H1 (cell line): ENCODE measurements at regions not wholly inside any gene's neighbourhood (a gene's known extent, or its start where the extent isn't known, plus 50 kb on each side); places are given as distances from the start of the nearest gene placed in this dataset.

Experiments used
- CTCF ChIA-PET: fragments of 300-600 bp; sonication (Branson Sonifier 250); formaldehyde crosslinking; loops from one replicate; lab custom pipeline; 2021; ENCODE audit not compliant: partially characterized antibody; lab: Charles Lee
- POLR2A ChIA-PET: fragments of 300-600 bp; sonication (Branson Sonifier 250); formaldehyde crosslinking; loops from one replicate; lab custom pipeline; 2021; ENCODE audit warnings: inconsistent platforms; ENCODE audit not compliant: partially characterized antibody; lab: Charles Lee
- DNase-seq, 2 experiments: peaks; one replicate each; pipeline versions ENCODE4 v3.0.0 to v3.0.0-alpha.2; 2010 to 2022; ENCODE audit warnings: low spot score in 2 of 2, low read depth in 1 of 2, mixed read lengths in 1 of 2
- FAIRE-seq: peaks from 2 replicates; lab custom pipeline; 2011; peaks lifted over from hg19 to GRCh38; lab: Jason Lieb, UNC
- H2AFZ ChIP-seq: 2 replicates; pipeline ENCODE4 v1.8.1; 2012; ENCODE audit warnings: low read length, inconsistent platforms
- H2AK5ac ChIP-seq: 2 replicates; pipeline ENCODE4 v1.6.1; 2013; ENCODE audit warnings: low read depth, low read length
- H2BK120ac ChIP-seq: replicated peaks from 2 replicates; pipeline ENCODE3; 2013; ENCODE audit warnings: low read depth, low read length, inconsistent platforms
- H2BK12ac ChIP-seq: 2 replicates; pipeline ENCODE4 v1.6.1; 2013; ENCODE audit warnings: low read depth, low read length
- H2BK15ac ChIP-seq: 2 replicates; pipeline ENCODE4 v1.6.1; 2013; ENCODE audit warnings: low read length
- H2BK20ac ChIP-seq: 2 replicates; pipeline ENCODE4 v1.6.1; 2013; ENCODE audit warnings: low read length
- H2BK5ac ChIP-seq: 2 replicates; pipeline ENCODE4 v1.6.1; 2013; ENCODE audit warnings: low read depth, low read length
- H3K14ac ChIP-seq: 2 replicates; pipeline ENCODE4 v1.6.1; 2013; ENCODE audit warnings: inconsistent platforms; ENCODE audit not compliant: insufficient read length
- H3K18ac ChIP-seq: 2 replicates; pipeline ENCODE4 v1.6.1; 2013; ENCODE audit warnings: low read length; ENCODE audit errors: extremely low read depth
- H3K23ac ChIP-seq: 2 replicates; pipeline ENCODE4 v1.6.1; 2013; ENCODE audit warnings: inconsistent platforms; ENCODE audit not compliant: insufficient read length
- H3K23me2 ChIP-seq: 2 replicates; pipeline ENCODE4 v1.6.1; 2013; ENCODE audit warnings: low read depth, low read length
- H3K27ac ChIP-seq: 2 replicates; pipeline ENCODE4 v1.6.1; 2011; ENCODE audit warnings: low read depth, low read length, inconsistent platforms
- H3K27me3 ChIP-seq, 4 experiments: replicated peaks in 1 of 4; 1 replicate in 1 of 4; 2 replicates in 3 of 4; pipeline versions ENCODE4 v1.6.1 to v1.8.1; 2011 to 2013; ENCODE audit warnings: low read length in 3 of 4, mild to moderate bottlenecking in 3 of 4, inconsistent platforms in 2 of 4, mixed read lengths in 2 of 4, moderate library complexity in 1 of 4; ENCODE audit not compliant: control insufficient read depth in 3 of 4, insufficient read depth in 3 of 4; ENCODE audit errors: extremely low read depth in 1 of 4
- H3K36me3 ChIP-seq, 4 experiments: 2 replicates each; pipeline versions ENCODE4 v1.6.1 to v1.8.1; 2011 to 2013; ENCODE audit warnings: mild to moderate bottlenecking in 4 of 4, low read length in 3 of 4, moderate library complexity in 2 of 4, control low read depth in 1 of 4, inconsistent platforms in 1 of 4; ENCODE audit not compliant: insufficient read depth in 4 of 4, control insufficient read depth in 2 of 4
- H3K4ac ChIP-seq: replicated peaks from 2 replicates; pipeline ENCODE3; 2013; ENCODE audit warnings: low read length, low read depth, mixed read lengths, inconsistent platforms; ENCODE audit not compliant: insufficient read length
- H3K4me1 ChIP-seq, 4 experiments: replicated peaks in 1 of 4; 1 replicate in 1 of 4; 2 replicates in 3 of 4; pipeline versions ENCODE4 v1.6.1 to v1.8.1; 2011 to 2013; ENCODE audit warnings: low read length in 3 of 4, inconsistent platforms in 2 of 4, mixed read lengths in 1 of 4; ENCODE audit not compliant: insufficient read depth in 4 of 4, control insufficient read depth in 3 of 4
- H3K4me2 ChIP-seq, 2 experiments: 2 replicates each; pipeline versions ENCODE4 v1.6.1 to v1.8.1; 2011 to 2013; ENCODE audit warnings: low read depth in 2 of 2, low read length in 2 of 2, control low read depth in 1 of 2, inconsistent platforms in 1 of 2, mild to moderate bottlenecking in 1 of 2; ENCODE audit not compliant: insufficient read depth in 1 of 2
- H3K4me3 ChIP-seq, 4 experiments: fragments of 200-600, 300-600 bp in 1 of 4; sonication (generic), shearing (Covaris generic), sonication (Bioruptor Twin) in 1 of 4; 2 replicates each; pipeline versions ENCODE4 v1.5.1 to v1.8.1; 2011 to 2016; ENCODE audit warnings: low read length in 4 of 4, low read depth in 3 of 4, control low read depth in 2 of 4, inconsistent platforms in 2 of 4, mild to moderate bottlenecking in 2 of 4, mixed read lengths in 1 of 4, moderate library complexity in 1 of 4; ENCODE audit not compliant: insufficient read depth in 2 of 4; ENCODE audit errors: extremely low read depth in 1 of 4
- H3K56ac ChIP-seq: replicated peaks from 2 replicates; pipeline ENCODE3; 2013; ENCODE audit warnings: low read depth, mild to moderate bottlenecking, mixed read lengths, low read length, inconsistent platforms; ENCODE audit not compliant: insufficient read length
- H3K79me1 ChIP-seq: 2 replicates; pipeline ENCODE4 v1.6.1; 2013; ENCODE audit warnings: low read depth, low read length, control low read depth
- H3K79me2 ChIP-seq, 2 experiments: 2 replicates each; pipeline versions ENCODE4 v1.6.1 to v1.8.1; 2012 to 2013; ENCODE audit warnings: low read length in 2 of 2, mild to moderate bottlenecking in 2 of 2, inconsistent platforms in 1 of 2; ENCODE audit not compliant: insufficient read depth in 2 of 2, control insufficient read depth in 1 of 2
- H3K9ac ChIP-seq, 4 experiments: replicated peaks in 1 of 4; 1 replicate in 1 of 4; 2 replicates in 3 of 4; pipeline versions ENCODE4 v1.6.1 to v1.8.1; 2011 to 2013; ENCODE audit warnings: low read depth in 3 of 4, low read length in 3 of 4, control low read depth in 2 of 4, mild to moderate bottlenecking in 2 of 4, moderate library complexity in 2 of 4, inconsistent platforms in 1 of 4; ENCODE audit errors: extremely low read depth in 1 of 4
- H3K9me3 ChIP-seq, 2 experiments: 2 replicates each; pipeline versions ENCODE4 v1.6.1 to v1.8.1; 2012 to 2013; ENCODE audit warnings: mild to moderate bottlenecking in 2 of 2, moderate library complexity in 2 of 2, control low read depth in 1 of 2, inconsistent platforms in 1 of 2, low read depth in 1 of 2, low read length in 1 of 2, mixed read lengths in 1 of 2; ENCODE audit not compliant: insufficient read depth in 2 of 2
- H4K20me1 ChIP-seq, 2 experiments: replicated peaks in 1 of 2; 2 replicates each; pipeline versions ENCODE3 to v1.8.1; 2011 to 2013; ENCODE audit warnings: inconsistent platforms in 2 of 2, low read length in 2 of 2, mild to moderate bottlenecking in 1 of 2; ENCODE audit not compliant: insufficient read depth in 2 of 2, control insufficient read depth in 1 of 2
- H4K5ac ChIP-seq: 2 replicates; pipeline ENCODE4 v1.6.1; 2013; ENCODE audit warnings: low read length, low read depth, mixed read lengths, inconsistent platforms; ENCODE audit not compliant: insufficient read length
- H4K8ac ChIP-seq: 2 replicates; pipeline ENCODE4 v1.8.0; 2013; ENCODE audit warnings: mild to moderate bottlenecking, moderate library complexity, low read length, inconsistent platforms; ENCODE audit not compliant: insufficient read depth; ENCODE audit errors: extremely low read depth
- H4K91ac ChIP-seq: replicated peaks from 2 replicates; pipeline ENCODE3; 2013; ENCODE audit warnings: low read length, mixed read lengths, inconsistent platforms; ENCODE audit not compliant: insufficient read length
- CBX8 ChIP-seq: fragments of 300-800, 300-1000 bp; sonication (generic); IDR thresholded peaks from 2 replicates; pipeline ENCODE4 v1.7.1; 2016; ENCODE audit warnings: low read depth, low read length, borderline replicate concordance
- EGR1 ChIP-seq: IDR thresholded peaks from 2 replicates; pipeline ENCODE4 v1.6.1; 2011; ENCODE audit warnings: low read depth, low read length, borderline replicate concordance
- EZH2 ChIP-seq: fragments of 200-600 bp; sonication (generic); IDR thresholded peaks from 2 replicates; pipeline ENCODE4 v1.7.1; 2012; ENCODE audit warnings: low read depth, mild to moderate bottlenecking, moderate library complexity, low read length, inconsistent platforms; ENCODE audit not compliant: severe bottlenecking
- GABPA ChIP-seq: IDR thresholded peaks from 2 replicates; pipeline ENCODE4 v1.6.1; 2011; ENCODE audit warnings: mild to moderate bottlenecking, low read length, moderate library complexity, borderline replicate concordance; ENCODE audit not compliant: insufficient read depth
- HDAC2 ChIP-seq, 2 experiments: fragments of 300-600 bp in 1 of 2; sonication (generic) in 1 of 2; IDR thresholded peaks; 2 replicates each; pipeline ENCODE4 v1.6.1; 2011 to 2012; ENCODE audit warnings: low read depth in 2 of 2, low read length in 2 of 2, mild to moderate bottlenecking in 2 of 2, moderate library complexity in 2 of 2, borderline replicate concordance in 1 of 2, inconsistent platforms in 1 of 2
- MAFK ChIP-seq: IDR thresholded peaks from 2 replicates; pipeline ENCODE4 v1.6.1; 2012; ENCODE audit warnings: low read depth, mild to moderate bottlenecking, improper control_type of control experiment, low read length
- NANOG ChIP-seq: IDR thresholded peaks from 2 replicates; pipeline ENCODE4 v1.6.1; 2011; ENCODE audit warnings: low read length, low read depth, mild to moderate bottlenecking, inconsistent platforms; ENCODE audit not compliant: insufficient read depth, poor library complexity, severe bottlenecking
- NRF1 ChIP-seq: IDR thresholded peaks from 2 replicates; pipeline ENCODE4 v1.6.1; 2011; ENCODE audit warnings: mild to moderate bottlenecking, low read depth, low read length, improper control_type of control experiment
- POU5F1 ChIP-seq: IDR thresholded peaks from 2 replicates; pipeline ENCODE4 v1.6.1; 2011; ENCODE audit warnings: low read depth, mild to moderate bottlenecking, low read length, moderate library complexity
- RBBP5 ChIP-seq: IDR thresholded peaks from 2 replicates; pipeline ENCODE4 v1.7.1; 2012; ENCODE audit warnings: low read depth, mild to moderate bottlenecking, inconsistent platforms, low read length, moderate library complexity, borderline replicate concordance
- RXRA ChIP-seq: IDR thresholded peaks from 2 replicates; pipeline ENCODE4 v1.6.1; 2011; ENCODE audit warnings: low read depth, mild to moderate bottlenecking, low read length, moderate library complexity; ENCODE audit not compliant: insufficient read depth
- SP1 ChIP-seq: IDR thresholded peaks from 2 replicates; pipeline ENCODE4 v1.6.1; 2011; ENCODE audit warnings: low read depth, low read length
- SRF ChIP-seq: IDR thresholded peaks from 2 replicates; pipeline ENCODE4 v1.6.1; 2011; ENCODE audit warnings: mild to moderate bottlenecking, low read depth, low read length, moderate library complexity
- TBP ChIP-seq: IDR thresholded peaks from 2 replicates; pipeline ENCODE4 v1.6.1; 2011; ENCODE audit warnings: low read depth, low read length, improper control_type of control experiment
- WGBS, 2 experiments: shearing (Covaris generic) in 1 of 2; methylation state at CpG; one replicate each; pipeline versions ENCODE4 v1.1.6 to v1.1.7; 2013 to 2015; ENCODE audit warnings: low lambda C conversion rate in 2 of 2, mixed read lengths in 2 of 2, inconsistent platforms in 1 of 2, low coverage in 1 of 2, missing lambda C conversion rate in 1 of 2; ENCODE audit not compliant: insufficient replicate concordance in 2 of 2, insufficient coverage in 1 of 2, insufficient read length in 1 of 2; ENCODE audit errors: extremely low coverage in 1 of 2, missing lambda C conversion rate in 1 of 2; 5-methylcytosine and 5-hydroxymethylcytosine counted together

GRCh38 chr2:49404108-49404507 is 249.8 kb upstream of the FSHR start:
- CTCF ChIA-PET = no interaction called here
- H3K4me3 ChIP-seq = 0 out of 8 replicates have a peak overlapping the region, but pooled peaks of 1 of the 4 experiments have one; percentile 19
- DNase-seq = peak in 1 of 2 experiments; percentile 7

More at GRCh38 chr2:49404108-49404507, 249.8 kb upstream of the FSHR start:
- peak overlapping the region in 1 of 4 experiments; percentile 34; a peak in 1 of 7 replicates for H3K9ac ChIP-seq
- no peak overlapping the region for H4K91ac ChIP-seq
- no peaks in the 10 kb centered on the region for H3K79me2 ChIP-seq
- H3K79me1 ChIP-seq = no peaks in the 10 kb centered on the region
- H3K18ac ChIP-seq = no peak overlapping the region
- H4K8ac ChIP-seq = no peak overlapping the region
- H3K23ac ChIP-seq = no peak overlapping the region
- H3K56ac ChIP-seq = no peak overlapping the region
- no peak overlapping the region for H2BK12ac ChIP-seq
- WGBS, 2 experiments = 20% methylated on average over 4 of the region's 4 CpGs; no CpG with 5 or more reads in 1 of the 2 experiments
- H3K4me1 ChIP-seq = peaks cover 0 to 12% (median 4%) of the 10 kb centered on the region in 4 experiments; a peak in 5 of 7 replicates
- no peaks in the 10 kb centered on the region for H3K23me2 ChIP-seq
- POLR2A ChIA-PET = no interaction called here
- peak; percentile 76 for FAIRE-seq
- H4K5ac ChIP-seq = no peak overlapping the region
- no peaks in the 10 kb centered on the region for H3K27me3 ChIP-seq
- H3K36me3 ChIP-seq = no peaks in the 10 kb centered on the region
- no peak overlapping the region for H3K14ac ChIP-seq
- H4K20me1 ChIP-seq = no peaks in the 10 kb centered on the region
- H3K9me3 ChIP-seq = no peaks in the 10 kb centered on the region
- peak overlapping the region; percentile 55; the same call in 1 of the 2 replicates for H2AFZ ChIP-seq
- no peak overlapping the region for H3K4ac ChIP-seq
- no peak overlapping the region for H2AK5ac ChIP-seq
- no peak overlapping the region for H2BK15ac ChIP-seq
- no peak overlapping the region for H2BK20ac ChIP-seq
- H3K4me2 ChIP-seq = peak overlapping the region; percentile 11 to 54; a peak in 3 of 4 replicates
- TF ChIP-seq NRF1 = no peak
- TF ChIP-seq HDAC2 (IDR thresholded peaks at IDR 0.05; ENCODE audit: borderline replicate concordance in 1 of 2, low read depth in 2 of 2, low read length in 2 of 2) = no peak
- TF ChIP-seq POU5F1 = no peak
- no peak for TF ChIP-seq RBBP5
- no peak for TF ChIP-seq GABPA
- no peak for TF ChIP-seq EZH2
- no peak for TF ChIP-seq CBX8
- no peak for TF ChIP-seq SRF
- TF ChIP-seq EGR1 = no peak
- no peak for TF ChIP-seq MAFK
- no peak for TF ChIP-seq TBP
- no peak for TF ChIP-seq NANOG
- no peak for TF ChIP-seq RXRA
- TF ChIP-seq SP1 = no peak
- H2BK5ac ChIP-seq = no peak overlapping the region
- peak overlapping the region; percentile 15; the same call in 1 of the 2 replicates for H3K27ac ChIP-seq
- H2BK120ac ChIP-seq = no peak overlapping the region
